HG03457 (cell line): ENCODE measurements at regions not wholly inside any gene's neighbourhood (a gene's known extent, or its start where the extent isn't known, plus 50 kb on each side); places are given as distances from the start of the nearest gene placed in this dataset.

Source experiments
- ATAC-seq: cut with Tn5 transposase; IDR thresholded peaks from one replicate; pipeline ENCODE4 v1.9.1; 2021; ENCODE audit warnings: moderate number of reproducible peaks; ENCODE audit not compliant: unreplicated experiment

DNA sequence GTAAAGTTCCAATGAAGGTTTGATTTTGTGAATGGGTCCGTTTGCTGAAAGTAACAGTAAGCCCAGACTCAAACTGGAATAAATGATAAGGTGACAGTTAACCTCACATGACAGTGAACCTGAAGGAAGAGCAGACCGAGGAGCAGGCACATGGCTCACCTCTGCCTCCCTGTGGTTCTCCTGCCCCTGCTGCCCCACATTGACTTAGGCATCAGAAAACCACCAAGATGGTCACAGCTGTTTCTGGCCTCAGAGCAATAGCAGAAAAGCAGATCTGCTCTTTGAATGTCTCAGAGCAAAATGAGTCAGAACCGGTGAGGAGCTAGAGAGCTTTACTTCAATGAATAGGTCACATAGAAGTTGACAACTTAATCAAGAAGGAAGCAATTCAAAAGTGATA lies 487.6 kb downstream of the METTL4 start:
- ATAC-seq, result no peak

DNA sequence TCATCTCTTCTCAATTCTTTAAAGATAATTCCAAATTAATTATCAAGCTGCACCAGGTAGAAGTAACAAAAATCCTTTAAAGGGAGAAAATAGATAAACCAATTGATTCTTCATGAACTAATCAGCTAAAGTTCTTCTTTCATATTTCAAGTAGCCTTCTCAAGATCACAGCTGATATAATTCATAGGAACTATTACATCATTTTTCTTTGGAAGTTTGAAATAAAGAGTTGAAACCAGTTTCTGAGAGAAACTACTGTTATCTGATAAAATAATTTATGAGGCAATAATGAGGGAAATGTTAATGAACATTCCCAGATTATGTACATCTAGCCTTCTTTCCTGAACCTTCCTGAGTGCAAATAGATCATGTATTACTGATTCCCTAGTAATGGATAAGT lies 484.9 kb downstream of the METTL4 start:
- ATAC-seq, result no peak

DNA sequence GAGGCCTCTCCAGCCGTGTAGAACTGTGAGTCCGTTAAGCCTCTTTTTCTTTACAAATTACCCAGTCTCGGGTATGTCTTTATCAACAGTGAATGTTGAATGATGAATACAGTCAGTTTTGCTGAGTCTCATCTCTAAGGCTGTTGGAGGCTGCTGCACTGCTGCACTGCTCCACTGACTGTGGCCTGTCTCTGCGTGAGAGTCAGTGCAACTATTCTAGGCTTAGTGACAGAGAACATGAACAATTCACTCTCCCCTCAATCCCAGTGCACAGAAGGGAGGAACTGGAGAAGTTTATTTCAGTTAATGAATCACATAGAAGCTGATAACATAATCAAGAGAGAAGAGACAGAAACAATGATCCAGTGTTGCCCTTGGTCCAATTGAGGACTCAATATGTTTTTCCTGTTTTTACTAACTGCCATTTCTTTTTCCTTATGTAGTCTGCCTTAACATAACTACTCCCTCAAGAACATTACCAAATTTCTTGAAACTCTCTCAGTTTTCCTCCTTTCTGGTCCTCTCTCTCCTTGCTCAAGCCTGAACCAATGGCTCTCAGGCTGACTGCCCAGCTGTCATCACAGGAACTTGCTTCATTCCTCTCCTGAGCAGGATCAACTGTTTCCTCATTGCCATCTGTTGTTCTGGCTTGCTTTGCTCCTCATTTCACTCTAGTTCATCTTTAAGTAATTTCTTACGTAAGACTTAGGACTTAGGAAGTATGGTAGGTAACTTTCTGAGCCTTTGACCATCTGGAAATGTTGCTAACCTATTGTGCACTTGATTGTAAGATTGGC lies 483.2 kb downstream of the METTL4 start:
- ATAC-seq, result no peak

DNA sequence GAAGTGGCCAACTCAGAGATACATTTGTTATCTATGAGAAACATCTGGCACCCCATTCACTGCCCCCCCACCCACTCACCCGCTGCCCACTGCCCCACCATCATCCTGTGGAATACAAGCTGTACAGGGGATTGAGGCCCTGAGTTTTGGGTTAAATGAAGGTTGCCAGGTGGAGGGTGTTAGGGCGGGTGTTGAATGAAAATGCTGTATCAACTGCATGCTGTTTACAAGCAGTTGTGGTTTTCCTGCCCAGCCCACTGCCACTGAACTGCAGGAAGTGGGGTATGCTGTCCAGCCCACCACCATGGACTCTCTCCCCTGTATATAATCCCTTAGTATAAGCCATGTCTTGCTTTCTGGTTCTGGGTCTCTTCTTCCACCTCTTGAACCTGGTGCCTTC lies 481.9 kb downstream of the METTL4 start:
- ATAC-seq, result no peak

DNA sequence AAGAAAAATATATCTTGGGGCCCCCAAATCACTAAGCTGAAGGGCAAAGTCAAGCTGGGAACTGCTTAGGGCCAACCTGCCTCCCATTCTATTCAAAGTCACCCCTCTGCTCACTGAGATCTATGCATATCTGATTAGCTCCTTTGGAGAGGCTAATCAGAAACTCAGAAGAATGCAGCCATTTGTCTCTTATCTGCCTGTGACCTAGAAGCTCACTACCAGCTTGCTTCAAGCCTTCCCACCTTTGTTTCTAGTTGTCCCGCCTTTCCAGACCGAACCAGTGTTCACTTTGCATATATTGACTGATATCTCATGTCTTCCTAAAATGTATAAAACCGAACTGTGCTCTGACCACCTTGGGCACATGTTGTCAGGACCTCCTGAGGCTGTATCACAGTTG lies 479.4 kb downstream of the METTL4 start:
- ATAC-seq, result no peak

DNA sequence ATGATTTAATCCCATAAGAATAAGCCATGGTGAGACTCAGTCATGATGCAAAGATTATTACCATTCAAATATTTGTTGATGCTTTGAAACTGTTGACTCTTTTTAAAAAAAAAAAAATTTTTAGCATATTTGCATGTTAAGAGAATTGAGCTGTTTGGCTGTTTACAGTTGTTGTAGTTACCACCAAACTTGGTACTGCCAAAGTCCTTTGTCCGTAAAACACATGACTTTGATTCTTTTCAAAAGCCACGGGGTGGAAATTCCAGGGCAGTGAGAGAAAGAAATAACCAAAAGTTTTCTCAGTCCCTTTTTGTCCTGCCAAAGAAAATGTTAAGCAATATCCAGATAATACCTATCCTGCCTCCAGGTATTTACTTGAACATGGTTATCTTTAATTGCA lies 474.8 kb downstream of the METTL4 start:
- no peak for ATAC-seq

DNA sequence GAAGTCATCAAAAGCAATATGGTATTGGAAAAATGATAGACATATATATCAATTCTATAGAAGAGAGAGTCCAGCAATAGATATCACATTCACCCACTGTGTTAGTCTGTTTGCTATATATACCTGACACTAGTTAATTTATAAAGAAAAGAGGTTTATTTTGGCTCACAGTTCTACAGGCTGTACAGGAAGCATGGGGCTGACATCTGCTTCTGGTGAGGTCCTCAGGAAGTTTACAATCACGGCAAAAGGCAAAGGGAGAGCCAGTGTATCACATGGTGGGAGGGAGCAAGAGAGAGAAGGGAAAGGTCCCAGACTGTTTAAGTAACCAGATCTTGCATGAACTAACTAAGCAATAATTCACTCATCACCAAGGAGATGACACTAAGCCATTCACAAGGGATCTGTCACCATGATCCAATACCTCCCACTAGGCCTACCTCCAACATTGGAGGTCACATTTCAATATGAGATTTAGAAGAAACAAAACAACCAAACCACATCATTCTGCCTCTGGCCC lies 470.6 kb downstream of the METTL4 start:
- ATAC-seq, result no peak

DNA sequence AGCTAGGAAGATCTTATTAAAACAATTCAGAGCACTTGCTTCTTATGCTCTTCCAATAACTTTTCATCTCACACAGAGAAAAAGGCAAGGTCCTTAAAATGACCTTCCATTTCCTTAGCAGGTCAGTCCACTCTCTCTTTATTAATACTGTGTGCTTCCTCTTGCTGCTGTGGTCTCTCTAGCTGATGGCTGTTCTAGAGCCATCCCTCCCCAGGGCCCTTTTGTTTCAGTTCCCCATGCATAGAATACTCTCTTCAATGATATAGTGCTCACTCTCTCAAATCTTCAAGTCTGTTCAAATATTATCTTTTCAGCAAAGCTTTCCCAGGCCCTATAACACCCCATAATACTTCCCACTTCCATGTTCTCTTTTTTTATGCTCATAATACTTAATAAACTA lies 469.3 kb downstream of the METTL4 start:
- ATAC-seq, result no peak

DNA sequence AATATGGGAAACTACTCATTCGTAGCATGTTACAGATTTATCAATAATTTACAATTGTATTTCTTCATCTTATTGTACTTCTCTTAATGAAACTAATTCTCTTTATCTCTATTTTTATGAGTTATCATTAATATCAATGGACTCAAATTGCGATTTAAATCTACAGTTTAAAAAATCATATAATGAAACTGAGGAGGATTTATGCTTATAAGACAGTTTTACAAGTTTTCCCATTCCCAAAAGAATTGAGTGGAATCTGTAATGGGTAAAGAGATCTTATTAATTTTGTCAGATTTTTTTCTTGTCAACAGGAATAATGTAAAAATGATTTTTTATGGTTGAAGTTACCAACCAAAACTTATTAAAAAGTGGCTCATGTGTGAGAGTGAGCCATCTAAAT lies 468.0 kb downstream of the METTL4 start:
- ATAC-seq, result no peak

DNA sequence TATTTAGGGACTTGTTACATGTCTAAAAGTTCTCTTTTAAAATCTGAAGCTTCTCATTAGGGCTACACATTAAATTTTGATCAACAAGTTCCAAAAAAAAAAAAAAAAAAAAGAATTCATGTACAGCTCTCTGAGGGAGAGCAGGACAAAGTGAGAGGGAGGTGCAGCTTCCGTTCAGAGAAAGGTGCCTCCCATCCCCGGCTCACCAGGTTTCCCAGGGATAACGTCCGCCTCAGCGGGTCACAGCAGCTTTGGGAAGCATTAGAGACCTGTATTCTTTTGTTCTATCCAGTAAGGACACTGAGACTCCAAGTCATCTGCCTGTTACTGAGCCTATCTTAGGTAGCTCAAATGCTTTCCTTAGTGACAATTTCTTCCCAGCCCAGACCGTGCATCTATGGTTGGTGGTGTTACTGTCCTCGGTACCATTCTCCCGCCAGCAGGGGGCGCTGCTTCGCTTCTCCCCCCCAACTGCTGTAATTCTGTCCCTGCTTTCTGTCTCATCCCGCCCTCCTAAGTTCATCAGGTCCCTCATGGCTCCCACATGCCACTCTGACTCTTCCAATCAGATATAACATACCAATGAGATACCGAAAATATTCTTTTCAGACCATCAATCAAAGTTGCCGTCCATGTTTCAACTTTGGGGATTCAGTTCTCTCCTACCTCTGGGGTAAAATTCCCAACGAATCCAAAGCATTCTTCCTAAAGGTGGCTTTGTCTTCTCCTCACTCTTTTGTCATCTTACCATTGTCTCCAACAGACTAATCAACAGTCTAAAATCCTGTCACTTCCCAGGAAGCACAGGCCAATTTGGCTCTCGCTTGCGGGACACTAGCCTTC lies 466.5 kb downstream of the METTL4 start:
- no peak for ATAC-seq

DNA sequence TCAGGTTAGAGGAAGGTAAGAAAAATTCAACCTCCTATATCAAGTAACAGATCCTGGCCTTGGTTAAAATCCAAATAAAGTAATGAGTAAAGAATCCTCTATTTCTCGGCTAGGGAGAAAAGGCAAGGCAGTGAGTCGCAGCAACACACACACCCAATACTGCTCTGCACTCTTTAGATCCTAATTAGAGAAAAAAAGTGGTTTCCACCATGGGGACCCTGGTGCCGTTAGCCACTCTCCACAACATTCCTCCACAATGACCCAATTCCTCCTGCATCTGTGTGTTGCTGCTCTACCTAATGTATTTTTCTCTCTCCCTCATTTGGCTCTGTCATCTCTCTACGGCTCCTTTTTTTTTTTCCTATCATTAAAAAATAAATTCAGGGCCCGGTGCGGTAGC lies 462.7 kb downstream of the METTL4 start:
- no peak for ATAC-seq

DNA sequence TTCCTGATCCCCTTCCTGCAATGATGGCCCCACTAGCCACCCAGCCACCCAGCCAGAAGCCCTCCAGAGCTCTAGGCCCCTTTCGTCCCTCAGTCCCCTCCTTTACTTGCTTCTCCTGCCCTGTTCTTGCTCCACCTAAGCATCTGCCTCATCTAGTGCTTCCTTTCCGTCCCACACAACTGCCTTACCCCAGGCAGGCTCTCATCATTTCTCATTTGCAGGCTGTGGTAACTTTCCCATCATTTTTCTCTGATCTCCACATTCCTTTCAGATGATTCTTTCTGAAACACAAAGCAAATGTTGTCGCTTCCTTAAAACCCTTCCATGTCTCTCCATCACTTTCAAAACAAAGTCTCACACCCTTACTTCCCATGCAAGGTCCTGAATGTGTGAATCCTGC lies 459.8 kb downstream of the METTL4 start:
- ATAC-seq, result no peak

DNA sequence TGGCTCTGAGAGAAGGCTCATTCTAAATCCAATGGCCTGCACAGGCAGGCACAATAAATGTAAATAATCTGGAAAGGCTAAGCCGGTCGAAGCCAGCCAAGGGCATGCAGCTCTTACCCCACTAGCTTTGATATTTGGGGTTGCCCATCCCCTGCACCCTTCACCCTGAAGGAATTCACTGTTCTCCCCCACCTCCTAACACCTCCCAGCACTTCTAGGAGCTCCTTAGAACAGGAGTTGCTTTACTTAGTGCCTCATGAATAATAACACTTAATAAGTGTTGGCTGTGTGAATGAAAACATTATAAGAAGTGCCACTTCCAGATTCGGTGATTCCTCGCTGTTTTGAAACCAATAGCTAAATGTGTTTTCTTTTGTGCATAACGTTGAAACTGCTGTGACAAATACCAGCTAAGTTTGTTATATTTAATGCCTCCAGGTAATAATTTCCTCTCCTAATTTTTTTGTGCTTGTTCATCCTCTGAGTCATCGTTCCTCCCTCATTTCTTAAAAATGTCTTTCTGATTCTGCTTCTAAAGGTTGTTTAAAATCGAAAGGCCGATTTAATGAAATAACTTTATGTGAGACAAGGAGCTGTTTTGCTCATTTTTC lies 458.8 kb downstream of the METTL4 start:
- ATAC-seq, result no peak

DNA sequence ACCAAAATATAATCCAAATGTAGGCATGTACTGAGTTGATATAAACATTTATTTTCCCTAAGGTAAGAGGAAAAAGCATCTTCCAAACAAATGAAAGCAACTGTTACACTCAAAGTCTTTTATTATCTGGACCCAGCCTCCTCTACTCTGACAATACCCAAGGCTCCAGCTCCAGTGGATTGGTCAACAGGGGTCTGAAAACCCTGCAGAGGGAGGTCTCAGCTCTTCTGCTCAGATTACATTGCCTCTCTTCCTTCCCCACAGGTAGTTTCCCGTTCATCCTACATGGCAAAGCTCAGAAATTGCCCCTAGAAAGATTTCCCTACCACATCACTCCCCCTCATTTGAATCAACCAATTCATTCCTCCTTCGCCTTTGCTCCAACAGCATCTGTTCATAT lies 457.0 kb downstream of the METTL4 start:
- ATAC-seq, result no peak

DNA sequence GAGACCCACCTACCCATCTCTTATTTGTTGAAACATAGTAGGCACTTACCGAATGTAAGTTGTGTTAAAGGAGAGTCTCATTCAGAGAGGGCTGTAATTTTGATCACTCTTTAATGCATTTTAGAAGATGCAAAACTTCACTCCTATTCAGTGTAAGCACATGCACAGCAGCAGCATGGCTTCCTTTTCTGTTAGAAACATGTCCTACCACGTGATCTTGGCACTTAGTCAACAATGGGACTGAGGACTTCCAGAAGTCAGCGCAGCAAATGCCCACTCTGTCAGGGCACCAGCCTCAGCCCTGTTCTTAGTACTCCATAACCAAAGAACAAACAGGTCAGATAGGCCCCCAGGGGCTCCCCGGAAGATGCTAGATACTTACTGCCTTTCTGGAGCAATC lies 456.5 kb downstream of the METTL4 start:
- no peak for ATAC-seq

DNA sequence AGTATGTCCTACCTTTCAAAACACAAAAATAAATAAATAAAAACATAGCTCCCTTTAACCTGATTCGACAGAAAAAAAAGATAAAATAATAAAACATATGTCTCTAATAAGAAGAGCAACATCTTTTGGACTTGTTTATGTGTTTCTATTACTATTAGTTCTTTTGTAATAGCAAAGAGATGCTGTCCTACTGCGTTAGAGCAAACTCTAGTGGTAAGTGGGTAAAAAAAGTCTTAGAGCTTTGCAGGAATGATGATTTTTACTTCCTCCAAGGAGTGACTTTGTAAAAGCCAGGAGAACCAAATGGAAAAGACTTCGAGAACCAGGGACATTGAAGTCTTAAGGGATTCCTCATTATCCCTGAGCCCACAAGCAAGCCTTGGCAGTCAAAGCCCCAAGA lies 450.1 kb downstream of the METTL4 start:
- ATAC-seq, result no peak

DNA sequence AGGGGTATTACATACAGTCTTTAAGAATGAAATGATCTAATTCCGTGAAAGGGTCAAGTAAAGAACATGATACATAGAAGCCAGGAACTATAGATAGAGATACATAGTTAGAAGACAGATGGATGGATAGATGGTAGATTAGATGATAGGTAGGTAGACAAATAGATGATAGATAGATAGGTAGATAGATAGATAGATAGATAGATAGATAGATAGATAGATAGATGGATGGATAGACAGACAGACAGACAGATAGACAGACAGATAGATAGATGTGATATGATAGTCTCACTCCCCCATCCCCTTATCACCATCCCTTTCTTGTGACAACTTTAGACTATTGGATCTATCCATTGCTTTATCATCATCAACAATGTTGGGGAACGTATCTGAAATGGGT lies 448.2 kb downstream of the METTL4 start:
- ATAC-seq, result no peak

DNA sequence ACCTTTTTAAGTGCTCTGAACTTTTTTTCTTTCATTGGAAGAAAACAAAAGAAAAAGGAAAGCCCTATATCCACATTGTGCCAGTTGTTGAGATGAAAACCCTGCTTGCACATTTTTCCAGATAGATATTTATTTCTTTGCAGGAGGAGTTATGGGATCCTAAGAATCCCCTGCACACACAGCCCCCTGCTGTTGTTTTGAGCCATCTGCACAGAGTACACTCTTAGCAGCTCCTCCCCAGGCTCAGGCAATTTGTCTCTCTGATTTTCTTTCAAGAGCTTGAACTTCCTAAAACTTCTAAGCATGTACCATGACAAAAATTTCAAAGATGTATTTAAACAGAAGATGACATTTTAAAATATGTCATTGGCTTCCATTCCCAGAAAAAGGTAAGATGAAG lies 436.9 kb downstream of the METTL4 start:
- no peak for ATAC-seq

DNA sequence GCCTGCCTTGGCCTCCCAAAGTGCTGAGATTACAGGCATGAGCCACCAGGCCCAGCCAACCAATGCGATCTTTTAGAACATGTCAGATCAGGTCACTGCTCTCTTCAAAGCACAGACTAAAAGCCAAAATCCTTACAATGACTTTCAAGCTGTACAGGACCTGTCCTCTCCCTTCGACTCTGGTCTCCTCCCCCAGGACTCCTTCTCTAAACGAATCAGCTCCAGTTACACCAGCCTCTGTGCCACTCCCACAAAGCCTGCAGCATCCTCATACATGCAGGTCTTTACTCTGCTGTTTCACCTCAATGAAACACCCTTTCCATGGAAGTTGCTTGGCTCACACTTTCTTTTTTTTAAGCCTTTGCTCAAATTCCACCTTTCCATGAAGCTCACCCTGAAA lies 436.0 kb downstream of the METTL4 start:
- no peak for ATAC-seq

DNA sequence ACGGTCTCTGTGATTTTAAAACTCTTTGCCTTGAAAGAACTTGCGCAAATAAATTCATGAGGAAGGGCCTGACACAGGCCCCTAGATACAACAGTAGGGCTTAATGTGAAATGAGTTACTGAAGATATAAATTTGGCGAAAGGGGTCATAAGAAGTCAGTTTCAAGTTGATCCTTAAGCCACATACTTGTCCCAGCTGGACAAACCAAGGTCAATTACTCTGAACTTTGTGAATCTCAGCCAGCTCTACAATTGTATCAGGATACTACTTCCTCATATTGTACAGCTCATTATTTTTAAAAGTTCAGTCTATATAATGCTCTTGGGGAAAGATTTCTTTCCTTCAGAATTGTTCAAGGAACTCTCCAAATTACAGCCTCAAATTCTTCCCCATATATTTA lies 432.8 kb downstream of the METTL4 start:
- no peak for ATAC-seq

DNA sequence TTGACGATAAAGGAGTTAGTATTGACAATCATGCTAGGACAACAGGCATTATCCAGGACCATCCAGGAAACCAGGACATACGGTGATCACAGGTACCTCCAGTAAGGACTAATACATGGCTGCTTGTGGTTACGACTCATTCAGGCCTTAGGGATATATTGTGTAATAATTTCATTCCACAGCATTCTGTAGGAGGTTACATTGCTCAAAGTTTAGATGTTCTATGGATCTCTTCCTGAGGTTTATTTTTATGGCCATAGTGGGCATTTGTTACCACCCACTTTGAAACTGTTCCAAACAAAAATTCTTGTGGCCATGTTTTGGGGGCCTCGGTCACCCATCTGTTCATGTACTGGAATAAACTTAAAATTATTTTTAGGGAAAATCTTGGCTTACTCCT lies 431.6 kb downstream of the METTL4 start:
- ATAC-seq, result no peak

DNA sequence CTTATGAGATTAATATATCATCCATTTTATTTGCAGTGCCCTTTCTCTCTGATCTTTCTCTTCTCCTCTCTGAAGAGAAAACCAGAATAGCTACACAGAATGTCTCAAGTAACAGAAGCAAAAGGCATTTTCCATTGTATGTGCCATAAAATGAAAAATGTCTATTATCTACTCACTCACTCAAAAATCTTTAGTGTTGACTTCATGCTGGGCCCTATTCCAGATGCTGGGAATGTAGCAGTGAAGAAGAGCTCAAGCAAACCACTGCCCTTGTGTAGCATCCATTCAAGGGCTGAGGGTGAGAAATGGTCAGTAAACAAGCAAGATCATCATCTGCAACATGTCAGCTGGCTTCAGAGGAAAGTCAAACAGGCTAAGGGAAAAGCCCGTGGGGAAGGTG lies 427.7 kb downstream of the METTL4 start:
- no peak for ATAC-seq
